HepG2 (cell line): ENCODE measurements at regions not wholly inside any gene's neighbourhood (a gene's known extent, or its start where the extent isn't known, plus 50 kb on each side); places are given as distances from the start of the nearest gene placed in this dataset.

ENCODE experiments used
- ATAC-seq: fragments of 200-7000 bp; cut with Tn5 transposase; 3 replicates; pipeline ENCODE4 v1.9.1; 2020; ENCODE audit warnings: mild to moderate bottlenecking, moderate library complexity
- BruUV-seq: library from RNA; stranded (reverse); fragments of 400-500 nt; replicated peaks from 2 replicates; lab custom pipeline; 2021; lab: Mats Ljungman, UMichigan
- CTCF ChIA-PET: fragments of 300-600 bp; formaldehyde crosslinking; extraction: SDS; loops from one replicate; lab custom pipeline; 2021; ENCODE audit warnings: low total read pairs, inconsistent platforms, low intra/inter-chr PET ratio; lab: Yijun Ruan, JAX
- POLR2A ChIA-PET: fragments of 350-600 bp; sonication (Branson Sonifier 250); formaldehyde crosslinking; loops from one replicate; lab custom pipeline; 2020; ENCODE audit warnings: antibody characterized with exemption, inconsistent platforms; lab: Yijun Ruan, JAX
- DNase-seq: peaks from one replicate; pipeline ENCODE4 v3.0.0-alpha.2; 2015; ENCODE audit warnings: low spot score
- FAIRE-seq: peaks from 3 replicates; lab custom pipeline; 2011; peaks lifted over from hg19 to GRCh38; lab: Jason Lieb, UNC
- H2AFZ ChIP-seq: one replicate; pipeline ENCODE4 v1.6.1; 2011; ENCODE audit warnings: low read length, inconsistent platforms
- H3K27ac ChIP-seq: fragments of 300-600 bp; 3 replicates; pipeline ENCODE4 v1.8.0; 2011; ENCODE audit warnings: mixed run types, mild to moderate bottlenecking, mixed read lengths, low read length, inconsistent platforms; ENCODE audit not compliant: insufficient read depth; ENCODE audit errors: extremely low read length
- H3K27me3 ChIP-seq, 2 experiments: fragments of 200-600 bp in 1 of 2; 2 replicates in 1 of 2; 3 replicates in 1 of 2; pipeline versions ENCODE4 v1.6.0 to v1.8.0; 2011; ENCODE audit warnings: low read length in 2 of 2, mild to moderate bottlenecking in 2 of 2, moderate library complexity in 2 of 2, inconsistent platforms in 1 of 2; ENCODE audit not compliant: insufficient read depth in 2 of 2, control insufficient read depth in 1 of 2
- H3K36me3 ChIP-seq, 2 experiments: fragments of 200-600 bp in 1 of 2; replicated peaks in 1 of 2; 2 replicates in 1 of 2; 3 replicates in 1 of 2; pipeline versions ENCODE4 v1.5.1 to v1.8.0; 2011; ENCODE audit warnings: low read length in 2 of 2, inconsistent platforms in 1 of 2; ENCODE audit not compliant: insufficient read depth in 2 of 2, control insufficient read depth in 1 of 2
- H3K4me1 ChIP-seq: 2 replicates; pipeline ENCODE4 v1.5.1; 2012; ENCODE audit warnings: low read length, inconsistent platforms; ENCODE audit not compliant: insufficient read depth
- H3K4me2 ChIP-seq: 2 replicates; pipeline ENCODE4 v1.6.0; 2011; ENCODE audit warnings: low read depth, low read length, inconsistent platforms
- H3K4me3 ChIP-seq, 3 experiments: fragments of 200-600 bp in 1 of 3; sonication (generic), shearing (Covaris generic) in 1 of 3; replicated peaks in 1 of 3; 2 replicates each; pipeline ENCODE4 v1.5.1; 2011 to 2016; ENCODE audit warnings: low read length in 3 of 3, inconsistent platforms in 2 of 3, low read depth in 2 of 3, mild to moderate bottlenecking in 2 of 3, control low read depth in 1 of 3, mixed read lengths in 1 of 3; ENCODE audit not compliant: insufficient read depth in 1 of 3
- H3K79me2 ChIP-seq: one replicate; pipeline ENCODE4 v1.6.1; 2011; ENCODE audit warnings: low read length, inconsistent platforms; ENCODE audit not compliant: insufficient read depth
- H3K9ac ChIP-seq: 2 replicates; pipeline ENCODE4 v1.6.0; 2011; ENCODE audit warnings: mild to moderate bottlenecking, low read depth, low read length, inconsistent platforms; ENCODE audit not compliant: insufficient read depth
- H3K9me3 ChIP-seq: 2 replicates; pipeline ENCODE4 v1.5.1; 2012; ENCODE audit warnings: mild to moderate bottlenecking, low read length
- H4K20me1 ChIP-seq: 2 replicates; pipeline ENCODE4 v1.6.0; 2011; ENCODE audit warnings: inconsistent platforms, mild to moderate bottlenecking, low read length, moderate library complexity; ENCODE audit not compliant: insufficient read depth
- AFF4 ChIP-seq: sonication (generic); formaldehyde crosslinking; IDR thresholded peaks from 2 replicates; pipeline ENCODE4 v1.4.0; 2020; ENCODE audit warnings: missing genetic modification reagents
- BCL6 ChIP-seq: IDR thresholded peaks from 2 replicates; pipeline ENCODE4 v1.6.1; 2016; ENCODE audit warnings: missing genetic modification reagents, missing compliant biosample characterization
- BRCA1 ChIP-seq: sonication (generic); formaldehyde crosslinking; IDR thresholded peaks from 2 replicates; pipeline ENCODE4 v1.4.0; 2020; ENCODE audit warnings: missing genetic modification reagents
- FOXA3 ChIP-seq: IDR thresholded peaks from 2 replicates; pipeline ENCODE4 v1.6.1; 2016; ENCODE audit warnings: missing genetic modification reagents, missing compliant biosample characterization
- KDM2A ChIP-seq: sonication (generic); formaldehyde crosslinking; IDR thresholded peaks from 2 replicates; pipeline ENCODE4 v1.4.0; 2020; ENCODE audit warnings: low read depth, missing genetic modification reagents, borderline replicate concordance
- NFE2L1 ChIP-seq: sonication (generic); formaldehyde crosslinking; IDR thresholded peaks from 2 replicates; pipeline ENCODE4 v1.4.0; 2020; ENCODE audit warnings: missing genetic modification reagents, mild to moderate bottlenecking, borderline replicate concordance
- NKX3-1 ChIP-seq: sonication (generic); formaldehyde crosslinking; IDR thresholded peaks from 2 replicates; pipeline ENCODE4 v1.5.0; 2020; ENCODE audit warnings: missing genetic modification reagents
- PAX8 ChIP-seq: sonication (generic); formaldehyde crosslinking; IDR thresholded peaks from 2 replicates; pipeline ENCODE4 v1.8.0; 2022; ENCODE audit warnings: mild to moderate bottlenecking, missing genetic modification reagents, borderline replicate concordance
- POLR2A ChIP-seq, 2 experiments: IDR thresholded peaks; 2 replicates each; pipeline ENCODE4 v1.6.1; 2011; ENCODE audit warnings: low read depth in 2 of 2, low read length in 2 of 2, mild to moderate bottlenecking in 1 of 2, moderate library complexity in 1 of 2; ENCODE audit not compliant: insufficient read depth in 1 of 2
- SAP130 ChIP-seq: IDR thresholded peaks from 2 replicates; pipeline ENCODE4 v1.6.1; 2016; ENCODE audit warnings: low read depth
- SNAPC2 ChIP-seq: sonication (generic); formaldehyde crosslinking; IDR thresholded peaks from 2 replicates; pipeline ENCODE4 v1.8.1; 2022; ENCODE audit warnings: mild to moderate bottlenecking, missing genetic modification reagents
- ZFP41 ChIP-seq: sonication (generic); formaldehyde crosslinking; IDR thresholded peaks from 2 replicates; pipeline ENCODE4 v1.4.0; 2020; ENCODE audit warnings: mild to moderate bottlenecking, missing genetic modification reagents, borderline replicate concordance
- ZFY ChIP-seq: sonication (generic); formaldehyde crosslinking; IDR thresholded peaks from 2 replicates; pipeline ENCODE4 v1.4.0; 2020; ENCODE audit warnings: missing genetic modification reagents
- ZNF138 ChIP-seq: sonication (generic); formaldehyde crosslinking; IDR thresholded peaks from 2 replicates; pipeline ENCODE4 v1.5.0; 2020; ENCODE audit warnings: mild to moderate bottlenecking, low read depth, missing genetic modification reagents
- ZNF562 ChIP-seq: sonication (generic); formaldehyde crosslinking; IDR thresholded peaks from 2 replicates; pipeline ENCODE4 v1.8.0; 2022; ENCODE audit warnings: missing genetic modification reagents, borderline replicate concordance
- ZNF674 ChIP-seq: sonication (generic); formaldehyde crosslinking; IDR thresholded peaks from 2 replicates; pipeline ENCODE4 v1.5.0; 2020; ENCODE audit warnings: low read depth, mild to moderate bottlenecking, missing genetic modification reagents
- ZNF749 ChIP-seq: sonication (generic); formaldehyde crosslinking; IDR thresholded peaks from 2 replicates; pipeline ENCODE4 v1.8.0; 2022; ENCODE audit warnings: mild to moderate bottlenecking, missing genetic modification reagents, moderate library complexity, borderline replicate concordance
- WGBS: methylation state at CpG from one replicate; pipeline ENCODE4 v1.1.6; 2017; ENCODE audit warnings: low lambda C conversion rate; 5-methylcytosine and 5-hydroxymethylcytosine counted together
- in situ Hi-C: cut with HindIII; loops from 2 replicates; pipeline ENCODE4 v1.10.0; 2017; ENCODE audit warnings: low pct_unique_long_range_greater_than_20kb; ENCODE audit not compliant: extremely low pct_ligation_motif_present
- intact Hi-C: fragments of 100-400 bp; cut with micrococcal nuclease; formaldehyde crosslinking; loops from one replicate; pipeline ENCODE4 v1.10.0; 2022; ENCODE audit not compliant: unreplicated experiment
- TF ChIP-seq, protein P1 (sequence below): sonication (generic); formaldehyde crosslinking; IDR thresholded peaks from 2 replicates; pipeline ENCODE4 v1.4.0; 2020; ENCODE audit warnings: missing genetic modification reagents, borderline replicate concordance

- no peaks in the 10 kb centered on the region for H3K79me2 ChIP-seq
- H3K36me3 ChIP-seq: no peaks in the 10 kb centered on the region
- ATAC-seq: peak; percentile 77
- intact Hi-C loops: no loop called here
- peaks cover 56% of the 10 kb centered on the region for H3K4me1 ChIP-seq
- no TSS peak for BruUV-seq
- FAIRE-seq: peak; percentile 94
- CTCF ChIA-PET: no interaction called here
- no peaks in the 10 kb centered on the region for H4K20me1 ChIP-seq
- 0 out of 2 replicates have a peak overlapping the region, but pooled peaks have one; percentile 1 for H3K9ac ChIP-seq
- H2AFZ ChIP-seq: no peak overlapping the region
- in situ Hi-C loops: no loop called here
- POLR2A ChIA-PET: interaction anchor here (0.6 to 2.8 kb wide), 6 partner anchors 16 to 265 kb away, joined by 3 to 38 read pairs (median 4); partner anchors contain the start of gene IER5L
- peaks cover 0 to 8% of the 10 kb centered on the region in 2 experiments; a peak in 3 of 5 replicates for H3K27me3 ChIP-seq
- peak overlapping the region; percentile 8 to 54 (median 25); a peak in 5 of 6 replicates for H3K4me3 ChIP-seq
- no peaks in the 10 kb centered on the region for H3K9me3 ChIP-seq
- peak overlapping the region; percentile 32 for H3K27ac ChIP-seq
- 32% methylated on average over 13 of the region's 13 CpGs for WGBS
- DNase-seq: peak; percentile 65
- H3K4me2 ChIP-seq: peak overlapping the region; percentile 71
- no peak for TF ChIP-seq NKX3-1 (CRISPR knock-in tag)
- 0 out of 2 replicates have a peak, but pooled peaks have one; percentile 41 for TF ChIP-seq NFE2L1
- TF ChIP-seq ZFY (CRISPR knock-in tag): peak; percentile 22; the same call in 1 of the 2 replicates
- TF ChIP-seq ZNF749 (CRISPR knock-in tag): no peak
- TF ChIP-seq BCL6 (CRISPR knock-in tag): peak; percentile 52
- no peak for TF ChIP-seq BRCA1 (CRISPR knock-in tag)
- TF ChIP-seq ZNF562 (CRISPR knock-in tag): no peak
- no peak for TF ChIP-seq ZNF138
- no peak for TF ChIP-seq PAX8 (CRISPR knock-in tag)
- no peak for TF ChIP-seq ZFP41 (CRISPR knock-in tag)
- TF ChIP-seq ZNF674 (CRISPR knock-in tag): no peak
- TF ChIP-seq SNAPC2 (CRISPR knock-in tag): no peak
- peak; percentile 41; the same call in 1 of the 2 replicates for TF ChIP-seq FOXA3
- TF ChIP-seq, protein P1, sequence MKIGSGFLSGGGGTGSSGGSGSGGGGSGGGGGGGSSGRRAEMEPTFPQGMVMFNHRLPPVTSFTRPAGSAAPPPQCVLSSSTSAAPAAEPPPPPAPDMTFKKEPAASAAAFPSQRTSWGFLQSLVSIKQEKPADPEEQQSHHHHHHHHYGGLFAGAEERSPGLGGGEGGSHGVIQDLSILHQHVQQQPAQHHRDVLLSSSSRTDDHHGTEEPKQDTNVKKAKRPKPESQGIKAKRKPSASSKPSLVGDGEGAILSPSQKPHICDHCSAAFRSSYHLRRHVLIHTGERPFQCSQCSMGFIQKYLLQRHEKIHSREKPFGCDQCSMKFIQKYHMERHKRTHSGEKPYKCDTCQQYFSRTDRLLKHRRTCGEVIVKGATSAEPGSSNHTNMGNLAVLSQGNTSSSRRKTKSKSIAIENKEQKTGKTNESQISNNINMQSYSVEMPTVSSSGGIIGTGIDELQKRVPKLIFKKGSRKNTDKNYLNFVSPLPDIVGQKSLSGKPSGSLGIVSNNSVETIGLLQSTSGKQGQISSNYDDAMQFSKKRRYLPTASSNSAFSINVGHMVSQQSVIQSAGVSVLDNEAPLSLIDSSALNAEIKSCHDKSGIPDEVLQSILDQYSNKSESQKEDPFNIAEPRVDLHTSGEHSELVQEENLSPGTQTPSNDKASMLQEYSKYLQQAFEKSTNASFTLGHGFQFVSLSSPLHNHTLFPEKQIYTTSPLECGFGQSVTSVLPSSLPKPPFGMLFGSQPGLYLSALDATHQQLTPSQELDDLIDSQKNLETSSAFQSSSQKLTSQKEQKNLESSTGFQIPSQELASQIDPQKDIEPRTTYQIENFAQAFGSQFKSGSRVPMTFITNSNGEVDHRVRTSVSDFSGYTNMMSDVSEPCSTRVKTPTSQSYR (CRISPR knock-in tag): peak; percentile 19; the same call in 1 of the 2 replicates
- TF ChIP-seq POLR2A (IDR thresholded peaks at IDR 0.05; ENCODE audit: insufficient read depth in 1 of 2, low read depth in 2 of 2, low read length in 2 of 2): peak in 1 of 2 experiments; percentile 29; a peak in 1 of 4 replicates
- TF ChIP-seq AFF4 (CRISPR knock-in tag): no peak
- TF ChIP-seq KDM2A (CRISPR knock-in tag): no peak
- peak; percentile 65; the same call in 1 of the 2 replicates for TF ChIP-seq SAP130 (CRISPR knock-in tag)
These were observed 177.9 kb downstream of the C9orf50 start for GRCh38 chr9:129442803-129443511.
